Daoy (cell line): ENCODE measurements at regions not wholly inside any gene's neighbourhood (a gene's known extent, or its start where the extent isn't known, plus 50 kb on each side); places are given as distances from the start of the nearest gene placed in this dataset.
"Not testable (repeated sequence)": the region's sequence is repeated elsewhere in the genome, so short reads cannot be mapped to it uniquely, and the experiment has no call there.

ENCODE experiments used
- DNase-seq: peaks from one replicate; pipeline ENCODE4 v3.0.0-alpha.2; 2015; ENCODE audit warnings: low read depth

GRCh38 chr15:44849701-44850403, 106.6 kb upstream of the TERB2 start:
- not testable (repeated sequence) for DNase-seq

GRCh38 chr15:44853304-44853950, 103.1 kb upstream of the TERB2 start:
- DNase-seq: peak; percentile 75

DNA sequence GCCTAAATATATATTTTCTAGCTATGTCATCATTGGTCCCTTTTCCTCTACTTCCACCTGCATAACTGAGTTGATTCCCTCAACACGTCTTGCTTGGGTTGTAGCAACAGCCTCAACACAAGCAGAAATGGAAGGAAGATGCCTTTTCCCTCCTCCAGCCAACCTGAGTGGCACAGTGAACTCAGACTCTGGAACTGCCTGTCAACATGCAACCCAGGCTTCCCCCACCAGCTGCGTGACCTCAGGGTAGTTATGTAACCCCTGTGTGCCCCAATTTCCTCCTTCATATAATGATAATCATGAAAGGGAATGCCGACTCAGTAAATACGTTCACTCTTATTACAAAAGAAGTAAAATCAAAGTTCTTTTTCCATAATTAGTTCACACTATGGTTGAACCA, 101.8 kb upstream of the TERB2 start:
- not testable (repeated sequence) for DNase-seq

GRCh38 chr15:44856284-44856683, 100.2 kb upstream of the TERB2 start:
- DNase-seq: not testable (repeated sequence)

- not testable (repeated sequence) for DNase-seq
Measured at GRCh38 chr15:44857164-44857710, 99.2 kb upstream of the TERB2 start.

DNA sequence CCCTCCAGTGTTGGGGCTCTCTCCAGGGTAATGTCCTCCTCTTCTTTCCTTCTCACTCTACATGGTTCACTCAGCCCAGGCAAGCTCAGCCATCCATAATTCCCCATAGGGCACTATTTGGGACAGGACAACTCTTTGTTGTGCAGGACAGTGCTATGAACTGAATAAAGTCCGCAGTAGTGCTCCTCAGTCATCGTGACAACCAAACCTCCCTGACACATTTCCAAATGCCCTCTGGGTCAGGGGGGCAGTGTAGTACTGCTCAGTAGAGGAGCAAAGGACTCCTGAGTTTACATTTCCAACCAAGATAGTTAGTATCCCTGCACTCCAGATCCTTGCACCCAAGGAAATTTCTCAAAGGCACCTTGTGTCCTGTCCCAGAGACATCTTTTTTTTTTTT, 97.4 kb upstream of the TERB2 start:
- DNase-seq: not testable (repeated sequence)

- DNase-seq: not testable (repeated sequence)
Measured at GRCh38 chr15:44860168-44860567, 96.3 kb upstream of the TERB2 start.

GRCh38 chr15:44861439-44861910, 95.0 kb upstream of the TERB2 start:
- no peak for DNase-seq

DNA sequence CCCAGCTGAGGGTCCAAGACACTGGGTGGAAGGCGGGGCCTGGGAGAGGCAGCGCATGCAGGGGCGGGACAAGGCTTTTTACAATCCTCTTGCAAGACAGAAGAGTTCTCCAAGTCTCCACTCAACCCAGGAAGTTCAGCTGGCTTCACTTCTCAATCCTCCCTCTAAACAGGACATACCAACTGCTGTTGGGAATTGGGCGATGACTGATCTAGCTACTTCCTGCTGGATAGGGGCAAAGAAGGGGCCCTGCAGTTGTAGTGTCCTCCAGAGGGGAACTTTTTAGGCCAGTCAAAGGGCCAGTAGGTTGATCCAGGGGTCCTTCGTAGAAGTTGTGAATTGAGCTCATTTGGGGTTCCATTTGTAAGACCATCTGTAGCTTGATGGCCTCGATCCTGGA, 94.6 kb upstream of the TERB2 start:
- no peak for DNase-seq

GRCh38 chr15:44862866-44863265, 93.6 kb upstream of the TERB2 start:
- DNase-seq: not testable (repeated sequence)

GRCh38 chr15:44868100-44868499, 88.4 kb upstream of the TERB2 start:
- not testable (repeated sequence) for DNase-seq

- not testable (repeated sequence) for DNase-seq
Measured at GRCh38 chr15:44870125-44870524, 86.4 kb upstream of the TERB2 start.

GRCh38 chr15:44873103-44873502, 83.4 kb upstream of the TERB2 start:
- DNase-seq: no peak

- no peak for DNase-seq
Measured at GRCh38 chr15:44879066-44879465, 77.4 kb upstream of the TERB2 start.

DNA sequence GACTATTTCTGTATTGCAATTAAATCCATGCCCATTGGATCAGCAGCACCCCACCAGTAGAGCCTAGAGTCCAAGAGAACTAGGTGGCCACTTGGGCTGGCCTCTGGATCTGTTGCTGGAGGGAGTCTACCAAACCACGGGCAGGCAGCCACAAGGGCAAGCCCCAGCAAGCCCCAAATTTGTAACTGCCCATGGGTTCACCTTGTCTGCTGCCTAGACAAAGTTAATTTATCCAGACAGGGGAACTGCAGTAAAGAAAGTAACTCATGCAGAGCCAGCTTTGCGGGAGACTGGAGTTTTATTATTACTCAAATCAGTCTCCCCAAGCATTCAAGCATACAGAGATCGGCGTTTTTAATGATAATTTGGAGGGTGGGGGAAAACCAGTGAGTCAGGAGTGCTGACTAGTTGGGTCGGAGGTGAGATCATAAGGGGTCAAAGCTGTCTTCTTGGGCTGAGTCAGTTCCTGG, 74.0 kb upstream of the TERB2 start:
- DNase-seq: peak; percentile 81

- DNase-seq: peak; percentile 26
Measured at GRCh38 chr15:44883199-44883877, 73.1 kb upstream of the TERB2 start.

DNA sequence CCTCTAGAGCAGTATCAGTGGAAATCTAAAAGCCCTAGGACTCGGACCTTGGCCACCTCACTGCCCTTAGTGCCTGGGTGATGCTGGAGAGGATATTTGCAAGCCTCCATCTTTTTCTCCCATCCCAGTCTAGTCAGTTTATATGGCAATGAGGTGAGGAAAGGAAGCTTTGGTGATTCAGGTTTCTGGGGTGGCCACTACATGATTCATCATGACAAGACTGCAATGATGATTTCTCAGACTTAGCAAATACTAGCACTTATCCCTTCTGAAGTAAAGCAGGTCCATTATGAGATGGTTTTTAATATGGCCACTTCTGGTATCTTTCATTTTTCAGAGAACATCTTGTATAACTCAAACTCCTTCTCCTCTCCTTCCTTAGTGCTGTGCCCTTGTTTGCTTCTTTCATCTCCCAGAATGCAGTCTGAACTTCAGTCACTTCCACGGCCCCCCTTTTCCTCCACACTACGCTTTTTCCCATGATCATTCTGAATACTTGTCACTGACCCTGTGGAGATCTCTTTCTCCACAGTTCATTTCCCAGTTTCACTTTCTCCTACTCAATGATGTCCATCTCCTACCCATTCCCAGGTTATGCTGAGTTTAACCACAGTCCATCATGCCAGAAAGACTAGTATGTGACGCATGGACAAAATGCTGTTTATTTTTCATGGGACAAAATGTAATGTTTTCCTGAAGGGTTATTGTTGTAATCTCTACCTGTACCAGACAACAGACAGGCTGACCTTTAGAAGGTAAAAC, 57.4 kb upstream of the TERB2 start:
- DNase-seq: peak; percentile 21

DNA sequence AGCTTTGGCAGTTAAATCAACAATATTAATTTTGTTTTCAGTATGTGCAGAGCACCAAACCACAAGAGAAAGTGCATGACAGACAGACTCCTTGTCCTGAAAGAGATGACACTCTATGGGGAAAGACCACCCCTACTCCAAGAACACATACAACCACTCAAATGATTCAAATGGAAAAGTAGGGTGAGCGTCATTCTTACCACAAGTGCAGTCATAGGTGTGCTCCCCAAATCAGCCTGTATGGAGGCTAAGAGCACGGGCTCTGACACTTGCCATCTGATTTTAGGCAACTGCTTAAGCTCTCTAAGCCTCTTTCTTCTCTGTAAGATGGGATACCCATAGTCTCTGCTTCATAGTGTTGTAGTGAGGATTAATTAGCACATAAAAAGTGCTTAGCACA, 56.7 kb upstream of the TERB2 start:
- DNase-seq: not testable (repeated sequence)

DNA sequence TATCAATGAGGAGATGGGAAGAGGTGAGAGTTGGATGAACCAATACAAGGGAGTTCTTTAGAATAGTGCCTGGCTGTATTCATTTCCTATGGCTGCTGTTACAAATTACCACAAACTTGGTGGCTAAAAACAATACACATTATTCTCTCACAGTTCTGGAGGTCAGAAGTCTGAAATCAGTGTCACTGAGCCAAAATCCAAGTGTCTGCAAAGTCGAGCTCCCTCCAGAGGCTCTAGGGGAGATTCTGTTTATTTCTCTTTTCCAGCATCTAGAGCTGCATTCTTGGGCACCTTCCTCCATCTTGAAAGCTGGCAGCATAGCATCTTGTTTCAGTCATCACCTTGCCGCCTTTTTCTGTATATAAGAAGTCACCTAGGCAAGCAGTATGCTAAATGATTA, 55.7 kb upstream of the TERB2 start:
- not testable (repeated sequence) for DNase-seq

DNA sequence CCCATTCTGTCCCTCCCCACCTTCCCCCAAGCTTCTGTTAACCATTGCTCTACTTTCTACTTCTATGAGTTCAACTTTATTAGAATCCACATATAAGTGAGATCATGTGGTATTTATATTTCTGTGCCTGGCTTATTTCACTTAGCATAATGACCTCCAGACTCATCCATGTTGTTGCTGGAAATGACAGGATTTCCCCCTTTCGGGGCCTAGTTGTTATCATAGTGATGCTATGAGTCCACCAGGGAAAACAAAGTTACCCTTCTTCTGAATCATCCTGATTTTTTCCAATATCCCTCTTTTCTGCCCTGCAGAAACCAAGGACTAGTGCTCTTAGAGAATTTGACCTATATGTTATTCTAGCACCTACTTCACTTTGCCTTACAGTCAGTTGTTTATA, 53.2 kb upstream of the TERB2 start:
- DNase-seq: peak; percentile 37

DNA sequence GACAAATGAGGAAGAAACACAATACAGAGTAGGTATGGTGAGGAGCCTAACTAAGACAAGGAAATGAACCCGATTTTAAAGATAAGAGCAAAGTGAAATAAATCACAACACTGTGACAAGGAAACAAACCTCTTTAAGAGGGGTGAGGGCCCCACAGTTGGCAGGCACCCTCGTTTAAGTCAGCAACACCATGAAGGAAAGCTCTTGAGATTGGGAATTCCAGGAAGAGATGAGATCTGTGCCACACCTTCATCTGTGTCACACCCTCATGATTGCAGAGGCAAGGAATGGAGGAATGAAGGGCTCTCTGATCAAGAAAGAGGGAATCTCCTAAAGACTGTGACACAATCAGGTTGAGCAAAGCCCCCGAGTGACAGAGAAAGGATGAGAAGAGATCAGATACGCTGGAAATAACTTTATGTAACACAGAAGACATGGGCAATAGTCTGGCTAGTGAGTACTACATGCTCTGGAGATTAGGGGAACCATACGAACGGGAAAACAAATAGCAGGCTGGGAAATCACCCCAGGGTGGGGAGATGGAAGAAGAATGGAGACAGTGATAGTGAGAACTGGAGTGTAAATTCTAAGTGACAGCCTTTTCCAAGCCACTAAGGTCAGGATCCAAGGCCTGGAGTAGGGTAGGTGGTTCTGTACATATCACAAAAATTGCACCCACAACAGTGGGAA, 51.7 kb upstream of the TERB2 start:
- not testable (repeated sequence) for DNase-seq
